A549 (cell line): ENCODE measurements at regions not wholly inside any gene's neighbourhood (a gene's known extent, or its start where the extent isn't known, plus 50 kb on each side); places are given as distances from the start of the nearest gene placed in this dataset.

Experiments
- ATAC-seq, 2 experiments: fragments of 200-7000 bp in 1 of 2; fragments of >200 bp in 1 of 2; cut with Nextera tagmentation in 1 of 2; cut with Tn5 transposase in 1 of 2; 3 replicates each; pipeline versions ENCODE4 v1.8.0 to v1.9.1; 2018 to 2020; ENCODE audit warnings: mild to moderate bottlenecking in 1 of 2, moderate library complexity in 1 of 2
- CTCF ChIA-PET: fragments of 300-600 bp; sonication (Branson Sonifier 250); formaldehyde crosslinking; extraction: SDS; loops from one replicate; lab custom pipeline; 2021; ENCODE audit warnings: antibody characterized with exemption, inconsistent platforms; lab: Yijun Ruan, JAX
- POLR2A ChIA-PET: fragments of 350-600 bp; formaldehyde crosslinking; extraction: SDS; loops from one replicate; lab custom pipeline; 2021; ENCODE audit warnings: antibody characterized with exemption, inconsistent platforms; lab: Yijun Ruan, JAX
- DNase-seq, 2 experiments: peaks; one replicate each; pipeline versions ENCODE4 v3.0.0 to v3.0.0-alpha.2; 2011 to 2016; ENCODE audit warnings: low read depth in 1 of 2, low spot score in 1 of 2
- FAIRE-seq: peaks from 2 replicates; lab custom pipeline; 2011; peaks lifted over from hg19 to GRCh38; lab: Jason Lieb, UNC
- H3K27ac ChIP-seq, 2 experiments: fragments of >200 bp; sonication (Bioruptor Twin); formaldehyde crosslinking; 3 replicates each; pipeline ENCODE4 v1.5.1; 2016 to 2017
- H3K4me1 ChIP-seq: fragments of >200 bp; sonication (Bioruptor Twin); formaldehyde crosslinking; 3 replicates; pipeline ENCODE4 v1.6.1; 2016
- H3K4me2 ChIP-seq: fragments of >200 bp; sonication (Bioruptor Twin); formaldehyde crosslinking; 3 replicates; pipeline ENCODE4 v1.6.1; 2016
- H3K4me3 ChIP-seq: fragments of >200 bp; sonication (Bioruptor Twin); formaldehyde crosslinking; 3 replicates; pipeline ENCODE4 v1.5.1; 2016
- H3K9me3 ChIP-seq: fragments of >200 bp; sonication (Bioruptor Twin); formaldehyde crosslinking; 3 replicates; pipeline ENCODE4 v1.6.1; 2016
- BHLHE40 ChIP-seq: IDR thresholded peaks from 2 replicates; pipeline ENCODE4 v1.6.1; 2012; ENCODE audit warnings: low read depth, low read length, inconsistent platforms
- CBX2 ChIP-seq: fragments of 200-600 bp; sonication (generic); IDR thresholded peaks from 2 replicates; pipeline ENCODE4 v1.6.1; 2016; ENCODE audit warnings: low read depth, mild to moderate bottlenecking, borderline replicate concordance
- CEBPB ChIP-seq, 2 experiments: fragments of >200 bp in 1 of 2; sonication (Bioruptor Twin) in 1 of 2; formaldehyde crosslinking in 1 of 2; IDR thresholded peaks; 2 replicates each; pipeline ENCODE4 v1.6.1; 2012 to 2016
- EHMT2 ChIP-seq: fragments of 200-600 bp; sonication (generic); IDR thresholded peaks from 2 replicates; pipeline ENCODE4 v1.6.1; 2016; ENCODE audit warnings: antibody characterized with exemption, low read depth, mild to moderate bottlenecking, moderate library complexity
- HDAC2 ChIP-seq: fragments of 200-600 bp; sonication (generic); IDR thresholded peaks from 2 replicates; pipeline ENCODE4 v1.6.1; 2016
- HEYL ChIP-seq: fragments of 250-450 bp; sonication (Bioruptor Pico); IDR thresholded peaks from 2 replicates; pipeline ENCODE4 v1.8.0; 2021; ENCODE audit warnings: mild to moderate bottlenecking, moderate library complexity
- HOXA7 ChIP-seq: fragments of 250-450 bp; sonication (Bioruptor Pico); IDR thresholded peaks from 2 replicates; pipeline ENCODE4 v1.5.0; 2020; ENCODE audit warnings: mild to moderate bottlenecking, moderate library complexity
- HOXB13 ChIP-seq: fragments of 250-450 bp; sonication (Bioruptor Pico); IDR thresholded peaks from 2 replicates; pipeline ENCODE4 v1.5.0; 2020; ENCODE audit warnings: low read depth, mild to moderate bottlenecking, moderate library complexity
- MAFK ChIP-seq: fragments of 450-650 bp; IDR thresholded peaks from 2 replicates; pipeline ENCODE4 v1.6.1; 2014; ENCODE audit not compliant: partially characterized antibody
- MAZ ChIP-seq: fragments of 150-350 bp; IDR thresholded peaks from 2 replicates; pipeline ENCODE4 v1.6.1; 2014; ENCODE audit warnings: antibody characterized with exemption, low read depth, low read length, borderline replicate concordance
- NPAS2 ChIP-seq: fragments of 250-450 bp; sonication (Bioruptor Pico); IDR thresholded peaks from 2 replicates; pipeline ENCODE4 v1.8.0; 2022; ENCODE audit warnings: mild to moderate bottlenecking, moderate library complexity, borderline replicate concordance
- PHF8 ChIP-seq: fragments of 200-600 bp; sonication (generic); IDR thresholded peaks from 2 replicates; pipeline ENCODE4 v1.6.1; 2016; ENCODE audit warnings: low read depth, mild to moderate bottlenecking, antibody characterized with exemption, moderate library complexity, borderline replicate concordance
- POLR2A ChIP-seq: IDR thresholded peaks from 2 replicates; pipeline ENCODE4 v1.6.1; 2012; ENCODE audit warnings: mild to moderate bottlenecking, low read length
- RAD21 ChIP-seq, 2 experiments: fragments of >200 bp in 1 of 2; sonication (Bioruptor Twin) in 1 of 2; formaldehyde crosslinking in 1 of 2; IDR thresholded peaks in 1 of 2; conservative IDR thresholded peaks in 1 of 2; 2 replicates in 1 of 2; 3 replicates in 1 of 2; pipeline ENCODE4 v1.6.1; 2012 to 2018; ENCODE audit warnings: inconsistent platforms in 1 of 2
- RCOR1 ChIP-seq: fragments of 150-350 bp; IDR thresholded peaks from 2 replicates; pipeline ENCODE4 v1.6.1; 2014; ENCODE audit warnings: antibody characterized with exemption, low read length, low read depth
- RFX5 ChIP-seq: fragments of 450-650 bp; IDR thresholded peaks from 2 replicates; pipeline ENCODE4 v1.7.1; 2014; ENCODE audit warnings: antibody characterized with exemption, mild to moderate bottlenecking, moderate library complexity
- SMC3 ChIP-seq: fragments of >200 bp; sonication (Bioruptor Twin); formaldehyde crosslinking; IDR thresholded peaks from 3 replicates; pipeline ENCODE4 v1.6.1; 2018; ENCODE audit warnings: inconsistent platforms
- WGBS: methylation state at CpG from one replicate; pipeline ENCODE4 v1.1.6; 2017; ENCODE audit errors: missing lambda C conversion rate; 5-methylcytosine and 5-hydroxymethylcytosine counted together
- TF ChIP-seq, protein P1 (sequence below): fragments of 450-650 bp; IDR thresholded peaks from 2 replicates; pipeline ENCODE4 v1.6.1; 2014; ENCODE audit warnings: antibody characterized with exemption
- TF ChIP-seq, protein P2 (sequence below): fragments of >200 bp; sonication (Bioruptor Twin); formaldehyde crosslinking; IDR thresholded peaks from 2 replicates; pipeline ENCODE4 v1.6.1; 2016
- TF ChIP-seq, protein P3 (sequence below): fragments of >200 bp; sonication (Bioruptor Twin); formaldehyde crosslinking; IDR thresholded peaks from 3 replicates; pipeline ENCODE4 v1.6.1; 2016
- TF ChIP-seq, protein P4 (sequence below): fragments of 150-350 bp; IDR thresholded peaks from 2 replicates; pipeline ENCODE4 v1.6.1; 2014; ENCODE audit warnings: low read depth, mild to moderate bottlenecking, low read length
- TF ChIP-seq, protein P5 (sequence below): fragments of 200-600 bp; sonication (generic); IDR thresholded peaks from 2 replicates; pipeline ENCODE4 v1.6.1; 2016; ENCODE audit warnings: antibody characterized with exemption, mild to moderate bottlenecking, moderate library complexity

DNA sequence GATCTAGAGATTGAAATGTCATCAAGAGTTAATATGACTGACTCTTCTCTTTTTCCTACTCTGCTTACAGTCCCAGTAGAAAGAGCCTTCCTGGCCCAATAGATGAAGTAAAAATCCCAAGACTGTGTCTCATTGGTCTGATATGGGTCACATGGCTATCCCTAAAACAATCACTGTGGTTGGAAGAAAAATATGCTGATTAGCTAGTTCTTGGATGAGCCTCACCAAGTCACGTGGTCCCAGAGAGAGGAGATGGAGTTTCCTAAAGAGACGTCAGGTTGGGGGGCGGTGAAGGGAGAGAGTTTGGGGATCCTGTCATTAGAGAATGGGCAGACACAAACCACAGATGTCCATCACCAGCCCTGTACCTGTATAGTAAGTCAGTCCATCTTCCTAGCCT lies 466.3 kb downstream of the HAPSTR1 start:
- H3K9me3 ChIP-seq = no peaks in the 10 kb centered on the region
- H3K4me2 ChIP-seq = no peak overlapping the region
- H3K4me1 ChIP-seq = no peaks in the 10 kb centered on the region
- POLR2A ChIA-PET = no interaction called here
- no peak overlapping the region for H3K27ac ChIP-seq
- TF ChIP-seq CEBPB (IDR thresholded peaks at IDR 0.05) (no peak), MAFK (peak; percentile 22)
- TF ChIP-seq, protein P1, sequence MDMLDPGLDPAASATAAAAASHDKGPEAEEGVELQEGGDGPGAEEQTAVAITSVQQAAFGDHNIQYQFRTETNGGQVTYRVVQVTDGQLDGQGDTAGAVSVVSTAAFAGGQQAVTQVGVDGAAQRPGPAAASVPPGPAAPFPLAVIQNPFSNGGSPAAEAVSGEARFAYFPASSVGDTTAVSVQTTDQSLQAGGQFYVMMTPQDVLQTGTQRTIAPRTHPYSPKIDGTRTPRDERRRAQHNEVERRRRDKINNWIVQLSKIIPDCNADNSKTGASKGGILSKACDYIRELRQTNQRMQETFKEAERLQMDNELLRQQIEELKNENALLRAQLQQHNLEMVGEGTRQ = peak; percentile 36; the same call in 1 of the 2 replicates
- TF ChIP-seq, all 56 proteins: peak for 2
- no peak overlapping the region for H3K4me3 ChIP-seq
- FAIRE-seq (no peak), DNase-seq (no peak), ATAC-seq (no peak)
- WGBS = 16% methylated on average over 3 of the region's 3 CpGs
- CTCF ChIA-PET = no interaction called here

DNA sequence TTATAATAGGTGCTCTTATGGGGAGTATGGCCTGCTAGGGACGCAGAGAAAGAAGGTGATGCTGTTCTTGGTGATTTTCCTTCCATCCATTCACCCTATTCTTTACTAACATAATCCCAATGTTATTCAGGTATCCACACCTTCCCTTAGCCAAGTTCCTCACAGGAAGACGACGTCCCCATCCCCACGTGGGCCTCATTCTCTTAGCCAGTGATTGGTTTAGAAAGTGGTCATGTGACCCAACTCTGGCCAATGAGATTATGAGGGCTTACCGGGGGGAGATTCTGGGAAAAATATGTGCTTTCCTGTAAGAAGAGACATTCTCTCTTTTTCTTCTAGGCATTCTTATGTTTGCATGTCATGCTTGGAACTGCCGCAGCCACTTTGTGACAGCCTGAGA lies 474.7 kb downstream of the HAPSTR1 start:
- no peak for FAIRE-seq
- no peak for ATAC-seq
- ChIA-PET POLR2A (no interaction called here), CTCF (no interaction called here)
- no peak for DNase-seq
- H3K4me3 ChIP-seq = no peak overlapping the region
- TF ChIP-seq, protein P1 = peak; percentile 44; the same call in 1 of the 2 replicates
- TF ChIP-seq CBX2 = no peak
- H3K27ac ChIP-seq = no peak overlapping the region
- no peaks in the 10 kb centered on the region for H3K4me1 ChIP-seq
- no peaks in the 10 kb centered on the region for H3K9me3 ChIP-seq
- WGBS = 14% methylated on average over 6 of the region's 6 CpGs
- H3K4me2 ChIP-seq = no peak overlapping the region

DNA sequence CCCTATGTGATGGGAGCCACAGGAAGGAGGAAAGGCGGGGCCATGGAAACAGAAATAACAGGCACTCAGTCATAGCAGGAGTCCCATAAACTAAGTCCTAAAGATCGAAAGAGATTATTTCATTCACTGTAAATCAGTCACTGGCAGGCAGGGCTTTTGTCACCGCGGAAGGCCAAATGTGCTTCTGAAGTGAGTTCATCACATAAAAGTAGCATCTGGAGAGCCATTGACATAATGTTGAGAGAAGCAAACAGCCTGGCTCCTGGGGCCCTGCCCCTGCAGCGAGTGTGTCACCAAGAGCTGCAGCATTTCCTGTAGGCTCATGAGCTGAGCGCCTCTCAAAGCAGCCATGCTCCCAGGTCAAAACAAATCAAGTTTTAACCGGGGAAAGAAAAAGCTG lies 476.2 kb downstream of the HAPSTR1 start:
- Histone ChIP-seq H3K27ac (no peak overlapping the region), H3K4me2 (no peak overlapping the region), H3K9me3 (no peaks in the 10 kb centered on the region), H3K4me1 (no peaks in the 10 kb centered on the region), H3K4me3 (no peak overlapping the region)
- TF ChIP-seq, protein P2, sequence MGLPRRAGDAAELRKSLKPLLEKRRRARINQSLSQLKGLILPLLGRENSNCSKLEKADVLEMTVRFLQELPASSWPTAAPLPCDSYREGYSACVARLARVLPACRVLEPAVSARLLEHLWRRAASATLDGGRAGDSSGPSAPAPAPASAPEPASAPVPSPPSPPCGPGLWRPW = no peak
- TF ChIP-seq HOXA7 (CRISPR knock-in tag) = no peak
- no peak for TF ChIP-seq BHLHE40
- TF ChIP-seq POLR2A = no peak
- no peak for TF ChIP-seq SMC3
- no peak for TF ChIP-seq RAD21 (conservative IDR thresholded peaks at IDR 0.05 in 1 of 2, IDR thresholded peaks at IDR 0.05 in 1 of 2)
- TF ChIP-seq CEBPB (IDR thresholded peaks at IDR 0.05) = no peak
- TF ChIP-seq EHMT2 = no peak
- FAIRE-seq (no peak), ATAC-seq (no peak), DNase-seq (no peak)
- CTCF ChIA-PET = no interaction called here
- POLR2A ChIA-PET = no interaction called here
- 32% methylated on average over 7 of the region's 7 CpGs for WGBS

DNA sequence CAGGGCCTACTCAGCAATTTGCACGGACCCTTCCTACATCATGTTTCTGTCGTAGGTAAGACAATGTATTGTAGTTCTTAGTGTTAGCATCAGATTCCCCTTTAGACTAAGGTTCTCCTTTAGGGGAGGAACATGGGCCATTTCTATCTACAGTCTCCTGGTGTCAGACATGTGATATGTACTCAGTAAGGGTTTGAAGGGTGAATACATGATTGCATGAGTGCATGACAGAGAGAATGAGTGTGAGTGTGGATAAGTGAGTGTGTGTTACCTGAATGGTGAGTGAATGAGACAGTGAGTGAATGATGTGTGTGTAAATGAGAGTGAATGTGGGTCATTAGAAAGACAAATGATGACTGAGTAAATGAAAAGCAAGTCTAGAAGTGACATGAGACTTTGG lies 476.8 kb downstream of the HAPSTR1 start:
- WGBS = 6% methylated on average over 2 of the region's 2 CpGs
- Histone ChIP-seq H3K4me2 (no peak overlapping the region), H3K4me1 (no peaks in the 10 kb centered on the region), H3K4me3 (no peak overlapping the region), H3K27ac (no peak overlapping the region), H3K9me3 (no peaks in the 10 kb centered on the region)
- FAIRE-seq (no peak), DNase-seq (no peak), ATAC-seq (no peak)
- ChIA-PET CTCF (no interaction called here), POLR2A (no interaction called here)
- no peak for TF ChIP-seq MAFK
- TF ChIP-seq SMC3 = no peak
- TF ChIP-seq, protein P2 = no peak
- no peak for TF ChIP-seq HDAC2
- TF ChIP-seq, protein P3, sequence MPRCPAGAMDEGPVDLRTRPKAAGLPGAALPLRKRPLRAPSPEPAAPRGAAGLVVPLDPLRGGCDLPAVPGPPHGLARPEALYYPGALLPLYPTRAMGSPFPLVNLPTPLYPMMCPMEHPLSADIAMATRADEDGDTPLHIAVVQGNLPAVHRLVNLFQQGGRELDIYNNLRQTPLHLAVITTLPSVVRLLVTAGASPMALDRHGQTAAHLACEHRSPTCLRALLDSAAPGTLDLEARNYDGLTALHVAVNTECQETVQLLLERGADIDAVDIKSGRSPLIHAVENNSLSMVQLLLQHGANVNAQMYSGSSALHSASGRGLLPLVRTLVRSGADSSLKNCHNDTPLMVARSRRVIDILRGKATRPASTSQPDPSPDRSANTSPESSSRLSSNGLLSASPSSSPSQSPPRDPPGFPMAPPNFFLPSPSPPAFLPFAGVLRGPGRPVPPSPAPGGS = no peak
- no peak for TF ChIP-seq PHF8
- TF ChIP-seq MAZ = no peak
- TF ChIP-seq, protein P4, sequence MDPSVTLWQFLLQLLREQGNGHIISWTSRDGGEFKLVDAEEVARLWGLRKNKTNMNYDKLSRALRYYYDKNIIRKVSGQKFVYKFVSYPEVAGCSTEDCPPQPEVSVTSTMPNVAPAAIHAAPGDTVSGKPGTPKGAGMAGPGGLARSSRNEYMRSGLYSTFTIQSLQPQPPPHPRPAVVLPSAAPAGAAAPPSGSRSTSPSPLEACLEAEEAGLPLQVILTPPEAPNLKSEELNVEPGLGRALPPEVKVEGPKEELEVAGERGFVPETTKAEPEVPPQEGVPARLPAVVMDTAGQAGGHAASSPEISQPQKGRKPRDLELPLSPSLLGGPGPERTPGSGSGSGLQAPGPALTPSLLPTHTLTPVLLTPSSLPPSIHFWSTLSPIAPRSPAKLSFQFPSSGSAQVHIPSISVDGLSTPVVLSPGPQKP = no peak
- TF ChIP-seq HEYL (CRISPR knock-in tag) = no peak
- TF ChIP-seq NPAS2 (CRISPR knock-in tag) = no peak
- TF ChIP-seq, protein P5, sequence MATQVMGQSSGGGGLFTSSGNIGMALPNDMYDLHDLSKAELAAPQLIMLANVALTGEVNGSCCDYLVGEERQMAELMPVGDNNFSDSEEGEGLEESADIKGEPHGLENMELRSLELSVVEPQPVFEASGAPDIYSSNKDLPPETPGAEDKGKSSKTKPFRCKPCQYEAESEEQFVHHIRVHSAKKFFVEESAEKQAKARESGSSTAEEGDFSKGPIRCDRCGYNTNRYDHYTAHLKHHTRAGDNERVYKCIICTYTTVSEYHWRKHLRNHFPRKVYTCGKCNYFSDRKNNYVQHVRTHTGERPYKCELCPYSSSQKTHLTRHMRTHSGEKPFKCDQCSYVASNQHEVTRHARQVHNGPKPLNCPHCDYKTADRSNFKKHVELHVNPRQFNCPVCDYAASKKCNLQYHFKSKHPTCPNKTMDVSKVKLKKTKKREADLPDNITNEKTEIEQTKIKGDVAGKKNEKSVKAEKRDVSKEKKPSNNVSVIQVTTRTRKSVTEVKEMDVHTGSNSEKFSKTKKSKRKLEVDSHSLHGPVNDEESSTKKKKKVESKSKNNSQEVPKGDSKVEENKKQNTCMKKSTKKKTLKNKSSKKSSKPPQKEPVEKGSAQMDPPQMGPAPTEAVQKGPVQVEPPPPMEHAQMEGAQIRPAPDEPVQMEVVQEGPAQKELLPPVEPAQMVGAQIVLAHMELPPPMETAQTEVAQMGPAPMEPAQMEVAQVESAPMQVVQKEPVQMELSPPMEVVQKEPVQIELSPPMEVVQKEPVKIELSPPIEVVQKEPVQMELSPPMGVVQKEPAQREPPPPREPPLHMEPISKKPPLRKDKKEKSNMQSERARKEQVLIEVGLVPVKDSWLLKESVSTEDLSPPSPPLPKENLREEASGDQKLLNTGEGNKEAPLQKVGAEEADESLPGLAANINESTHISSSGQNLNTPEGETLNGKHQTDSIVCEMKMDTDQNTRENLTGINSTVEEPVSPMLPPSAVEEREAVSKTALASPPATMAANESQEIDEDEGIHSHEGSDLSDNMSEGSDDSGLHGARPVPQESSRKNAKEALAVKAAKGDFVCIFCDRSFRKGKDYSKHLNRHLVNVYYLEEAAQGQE = no peak
- TF ChIP-seq HOXB13 (CRISPR knock-in tag) = no peak
- TF ChIP-seq RCOR1 = no peak
- no peak for TF ChIP-seq RFX5
